Stimulated activated CD4-positive, alpha-beta T cell treated with anti-CD3 and anti-CD28 coated beads, Interleukin-15, amount 100 ng/mL, for 1 hour (primary cell): ENCODE measurements at regions not wholly inside any gene's neighbourhood (a gene's known extent, or its start where the extent isn't known, plus 50 kb on each side); places are given as distances from the start of the nearest gene placed in this dataset.

Source experiments
- DNase-seq, 2 donors: peaks; one replicate each; pipeline ENCODE4 v3.0.0-alpha.2; 2020; ENCODE audit warnings: low read depth in 1 of 2, low spot score in 1 of 2

GRCh38 chr2:217074576-217075255, 214.9 kb upstream of the TNP1 start:
- no peak for DNase-seq

GRCh38 chr2:217071416-217071815, 211.6 kb upstream of the TNP1 start:
- no peak for DNase-seq

GRCh38 chr2:217070611-217071010, 210.7 kb upstream of the TNP1 start:
- DNase-seq = no peak

GRCh38 chr2:217070043-217070430, 210.2 kb upstream of the TNP1 start:
- DNase-seq = no peak

- no peak for DNase-seq
These were observed 209.6 kb upstream of the TNP1 start for GRCh38 chr2:217069263-217070042.

GRCh38 chr2:217068677-217069250, 208.9 kb upstream of the TNP1 start:
- DNase-seq = no peak

GRCh38 chr2:217067787-217068186, 207.9 kb upstream of the TNP1 start:
- DNase-seq = no peak

- no peak for DNase-seq
These were observed 206.8 kb upstream of the TNP1 start for GRCh38 chr2:217066510-217067270.

- no peak for DNase-seq
These were observed 206.0 kb upstream of the TNP1 start for GRCh38 chr2:217065695-217066405.

GRCh38 chr2:217065012-217065290, 205.1 kb upstream of the TNP1 start:
- no peak for DNase-seq

- DNase-seq = no peak
These were observed 204.6 kb upstream of the TNP1 start for GRCh38 chr2:217064234-217065011.

- no peak for DNase-seq
These were observed 203.4 kb upstream of the TNP1 start for GRCh38 chr2:217063238-217063755.

GRCh38 chr2:217062768-217063167, 202.9 kb upstream of the TNP1 start:
- DNase-seq = no peak

GRCh38 chr2:217061916-217062505, 202.1 kb upstream of the TNP1 start:
- DNase-seq = no peak

- DNase-seq = no peak
These were observed 201.2 kb upstream of the TNP1 start for GRCh38 chr2:217060951-217061547.

GRCh38 chr2:217060516-217060915, 200.7 kb upstream of the TNP1 start:
- no peak for DNase-seq

GRCh38 chr2:217058791-217059755, 199.2 kb upstream of the TNP1 start:
- DNase-seq = no peak

GRCh38 chr2:217057773-217058172, 197.9 kb upstream of the TNP1 start:
- no peak for DNase-seq
